Loucy (cell line): ENCODE measurements at regions not wholly inside any gene's neighbourhood (a gene's known extent, or its start where the extent isn't known, plus 50 kb on each side); places are given as distances from the start of the nearest gene placed in this dataset.

ENCODE experiments used
- H2AFZ ChIP-seq: fragments of 200-600 bp; sonication (generic); 2 replicates; pipeline ENCODE4 v1.6.0; 2016; ENCODE audit warnings: antibody characterized with exemption, mild to moderate bottlenecking, low read length, moderate library complexity
- H3F3A ChIP-seq: fragments of 200-600 bp; 2 replicates; pipeline ENCODE4 v1.6.0; 2016; ENCODE audit warnings: antibody characterized with exemption, low read depth, mild to moderate bottlenecking
- H3K27me3 ChIP-seq: fragments of 200-600 bp; sonication (generic); 2 replicates; pipeline ENCODE4 v1.6.1; 2014; ENCODE audit warnings: low read length, mild to moderate bottlenecking; ENCODE audit not compliant: insufficient read depth, poor library complexity, severe bottlenecking
- H3K36me3 ChIP-seq: fragments of 200-600 bp; sonication (generic); 2 replicates; pipeline ENCODE4 v1.6.1; 2016; ENCODE audit warnings: low read length; ENCODE audit not compliant: insufficient read depth
- H3K4me1 ChIP-seq: fragments of 200-600 bp; sonication (generic); 2 replicates; pipeline ENCODE4 v1.5.1; 2014; ENCODE audit warnings: low read length, mild to moderate bottlenecking; ENCODE audit not compliant: insufficient read depth, poor library complexity, severe bottlenecking
- H3K4me2 ChIP-seq: fragments of 200-600 bp; sonication (generic); 2 replicates; pipeline ENCODE4 v1.6.0; 2014; ENCODE audit warnings: antibody characterized with exemption, low read length, low read depth, mild to moderate bottlenecking; ENCODE audit not compliant: poor library complexity, severe bottlenecking
- H3K4me3 ChIP-seq: fragments of 200-600 bp; sonication (generic); 2 replicates; pipeline ENCODE4 v1.5.1; 2014; ENCODE audit warnings: low read length, mild to moderate bottlenecking, mixed read lengths; ENCODE audit not compliant: poor library complexity, severe bottlenecking
- H3K79me2 ChIP-seq: fragments of 200-600 bp; sonication (generic); 2 replicates; pipeline ENCODE4 v1.6.1; 2014; ENCODE audit warnings: low read length; ENCODE audit not compliant: insufficient read depth
- H3K9ac ChIP-seq: fragments of 200-600 bp; sonication (generic); 2 replicates; pipeline ENCODE4 v1.6.0; 2014; ENCODE audit warnings: mild to moderate bottlenecking, low read depth, low read length, moderate library complexity; ENCODE audit not compliant: poor library complexity, severe bottlenecking
- H3K9me2 ChIP-seq: fragments of 200-600 bp; sonication (generic); replicated peaks from 2 replicates; pipeline ENCODE4 v1.6.1; 2016; ENCODE audit warnings: low read depth, low read length, mixed read lengths
- H3K9me3 ChIP-seq: fragments of 200-600 bp; sonication (generic); 2 replicates; pipeline ENCODE4 v1.6.1; 2014; ENCODE audit warnings: mild to moderate bottlenecking, antibody characterized with exemption, low read length, low read depth; ENCODE audit not compliant: insufficient read depth
- H4K20me1 ChIP-seq: fragments of 200-600 bp; sonication (generic); 2 replicates; pipeline ENCODE4 v1.6.0; 2014; ENCODE audit warnings: antibody characterized with exemption, low read length, mild to moderate bottlenecking; ENCODE audit not compliant: insufficient read depth, poor library complexity, severe bottlenecking
- EZH2phosphoT487 ChIP-seq: fragments of 200-600 bp; IDR thresholded peaks from 2 replicates; pipeline ENCODE4 v1.6.1; 2018; ENCODE audit warnings: antibody characterized with exemption, mild to moderate bottlenecking, moderate library complexity, borderline replicate concordance
- TF ChIP-seq, protein P1 (sequence below): fragments of 200-600 bp; sonication (generic); conservative IDR thresholded peaks from 2 replicates; pipeline ENCODE4 v1.5.1; 2014; ENCODE audit warnings: mild to moderate bottlenecking, antibody characterized with exemption, low read length

DNA sequence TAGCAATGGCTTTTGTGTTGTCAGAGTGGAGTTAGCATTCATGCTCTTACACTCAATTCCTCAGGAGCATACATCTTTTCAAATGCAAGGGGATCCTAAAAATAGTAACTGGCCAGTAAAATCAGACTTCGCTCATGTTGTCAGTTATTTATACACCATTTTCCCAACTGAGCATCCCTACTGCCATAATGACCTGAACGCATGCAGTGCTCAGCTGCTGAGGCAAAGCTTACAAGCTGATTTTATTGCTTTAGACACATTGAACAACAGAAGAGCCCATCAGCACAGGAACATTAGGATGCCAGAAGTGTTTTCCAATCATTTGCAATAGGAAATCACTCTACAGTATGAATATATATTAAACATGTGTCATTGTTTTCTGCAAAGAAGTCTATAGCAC is 689.7 kb upstream of the BCHE start:
- Histone ChIP-seq H2AFZ (no peak overlapping the region), H3F3A (no peaks in the 10 kb centered on the region), H3K9me2 (no peaks in the 10 kb centered on the region), H3K4me1 (no peaks in the 10 kb centered on the region), H4K20me1 (no peaks in the 10 kb centered on the region), H3K36me3 (no peaks in the 10 kb centered on the region), H3K4me2 (no peak overlapping the region), H3K79me2 (no peaks in the 10 kb centered on the region), H3K9ac (no peak overlapping the region), H3K9me3 (no peaks in the 10 kb centered on the region), H3K27me3 (no peaks in the 10 kb centered on the region), H3K4me3 (no peak overlapping the region)
- TF ChIP-seq, protein P1, sequence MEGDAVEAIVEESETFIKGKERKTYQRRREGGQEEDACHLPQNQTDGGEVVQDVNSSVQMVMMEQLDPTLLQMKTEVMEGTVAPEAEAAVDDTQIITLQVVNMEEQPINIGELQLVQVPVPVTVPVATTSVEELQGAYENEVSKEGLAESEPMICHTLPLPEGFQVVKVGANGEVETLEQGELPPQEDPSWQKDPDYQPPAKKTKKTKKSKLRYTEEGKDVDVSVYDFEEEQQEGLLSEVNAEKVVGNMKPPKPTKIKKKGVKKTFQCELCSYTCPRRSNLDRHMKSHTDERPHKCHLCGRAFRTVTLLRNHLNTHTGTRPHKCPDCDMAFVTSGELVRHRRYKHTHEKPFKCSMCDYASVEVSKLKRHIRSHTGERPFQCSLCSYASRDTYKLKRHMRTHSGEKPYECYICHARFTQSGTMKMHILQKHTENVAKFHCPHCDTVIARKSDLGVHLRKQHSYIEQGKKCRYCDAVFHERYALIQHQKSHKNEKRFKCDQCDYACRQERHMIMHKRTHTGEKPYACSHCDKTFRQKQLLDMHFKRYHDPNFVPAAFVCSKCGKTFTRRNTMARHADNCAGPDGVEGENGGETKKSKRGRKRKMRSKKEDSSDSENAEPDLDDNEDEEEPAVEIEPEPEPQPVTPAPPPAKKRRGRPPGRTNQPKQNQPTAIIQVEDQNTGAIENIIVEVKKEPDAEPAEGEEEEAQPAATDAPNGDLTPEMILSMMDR, result no peak
- no peak for TF ChIP-seq EZH2phosphoT487

DNA sequence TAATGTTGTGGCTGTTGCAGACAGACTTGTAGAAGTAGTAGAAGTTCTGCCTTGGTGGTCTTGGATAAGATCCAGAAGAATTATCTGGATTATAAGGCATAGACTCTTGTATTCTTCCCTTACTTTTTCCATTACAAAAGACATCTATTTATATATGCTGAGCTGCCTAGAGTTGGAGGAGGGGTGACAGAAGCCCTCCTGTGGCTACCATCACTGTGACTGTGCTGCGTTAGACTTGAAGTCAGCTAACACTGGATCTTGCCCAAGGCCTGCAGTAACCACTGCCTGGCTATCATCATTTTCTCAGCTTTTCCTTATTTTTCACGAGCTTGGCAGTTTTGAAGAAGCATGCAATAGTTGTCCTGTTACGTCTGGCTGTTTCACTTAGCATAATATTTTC is 684.8 kb upstream of the BCHE start:
- no peaks in the 10 kb centered on the region for H3K36me3 ChIP-seq
- no peaks in the 10 kb centered on the region for H3F3A ChIP-seq
- H3K27me3 ChIP-seq, result no peaks in the 10 kb centered on the region
- H2AFZ ChIP-seq, result no peak overlapping the region
- no peaks in the 10 kb centered on the region for H3K9me2 ChIP-seq
- H3K4me3 ChIP-seq, result no peak overlapping the region
- H3K79me2 ChIP-seq, result no peaks in the 10 kb centered on the region
- H3K4me2 ChIP-seq, result no peak overlapping the region
- H3K9ac ChIP-seq, result no peak overlapping the region
- no peaks in the 10 kb centered on the region for H4K20me1 ChIP-seq
- H3K9me3 ChIP-seq, result no peaks in the 10 kb centered on the region
- TF ChIP-seq, protein P1, result no peak
- TF ChIP-seq EZH2phosphoT487, result no peak
- H3K4me1 ChIP-seq, result no peaks in the 10 kb centered on the region

DNA sequence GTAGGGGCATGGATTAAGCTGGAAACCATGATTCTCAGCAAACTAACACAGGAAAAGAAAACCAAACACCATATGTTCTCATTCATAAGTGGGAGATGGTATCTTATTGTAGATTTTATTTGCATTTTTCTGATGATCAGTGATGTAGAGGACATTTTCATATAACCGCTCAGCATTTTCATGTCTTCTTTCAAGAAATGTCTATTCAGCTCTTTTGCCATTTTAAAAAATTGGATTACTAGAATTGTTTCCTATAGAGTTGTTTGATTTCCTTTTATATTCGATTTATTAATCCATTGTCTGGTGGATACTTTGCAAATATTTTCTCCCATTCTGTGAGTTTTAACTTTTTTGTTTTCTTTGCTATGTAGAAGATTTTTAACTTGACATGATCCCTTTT is 682.2 kb upstream of the BCHE start:
- no peak overlapping the region for H3K4me3 ChIP-seq
- H3K36me3 ChIP-seq, result no peaks in the 10 kb centered on the region
- no peaks in the 10 kb centered on the region for H3K79me2 ChIP-seq
- no peak overlapping the region for H3K4me2 ChIP-seq
- no peaks in the 10 kb centered on the region for H4K20me1 ChIP-seq
- no peaks in the 10 kb centered on the region for H3F3A ChIP-seq
- H2AFZ ChIP-seq, result no peak overlapping the region
- no peaks in the 10 kb centered on the region for H3K4me1 ChIP-seq
- no peak overlapping the region for H3K9ac ChIP-seq
- TF ChIP-seq, protein P1, result no peak
- TF ChIP-seq EZH2phosphoT487, result no peak
- H3K27me3 ChIP-seq, result no peaks in the 10 kb centered on the region
- H3K9me2 ChIP-seq, result no peaks in the 10 kb centered on the region
- H3K9me3 ChIP-seq, result no peaks in the 10 kb centered on the region
